ENCODE measurements at regions not wholly inside any gene's neighbourhood (a gene's known extent, or its start where the extent isn't known, plus 50 kb on each side); places are given as distances from the start of the nearest gene placed in this dataset.

- Histone ChIP-seq H4K20me1 (ENCODE audit: control insufficient read depth, insufficient read depth, low read depth, low read length) (no peaks in the 10 kb centered on the region), H3K36me3 (ENCODE audit: control insufficient read depth, low read length) (no peaks in the 10 kb centered on the region), H3K27me3 (ENCODE audit: control insufficient read depth, low read length) (no peaks in the 10 kb centered on the region), H3K27ac (ENCODE audit: low read depth, low read length) (no peak overlapping the region), H3K9me3 (ENCODE audit: control insufficient read depth, insufficient read depth, low read length) (no peaks in the 10 kb centered on the region), H3K4me3 (ENCODE audit: low read length) (no peak overlapping the region), H3K4me2 (ENCODE audit: low read length) (no peak overlapping the region), H3K79me2 (ENCODE audit: control insufficient read depth, low read length) (no peaks in the 10 kb centered on the region), H3F3A (ENCODE audit: control insufficient read depth, insufficient read depth) (no peaks in the 10 kb centered on the region), H3K9me2 (replicated peaks; ENCODE audit: control insufficient read depth, low read length) (no peaks in the 10 kb centered on the region), H3K4me1 (ENCODE audit: control insufficient read depth, low read length) (no peaks in the 10 kb centered on the region)
- no peak for TF ChIP-seq EZH2phosphoT487 (IDR thresholded peaks at IDR 0.05; ENCODE audit: borderline replicate concordance, low read length)
- no peak for TF ChIP-seq CTCF (IDR thresholded peaks at IDR 0.05; ENCODE audit: low read depth, low read length, poor library complexity, severe bottlenecking)
These were observed 133.9 kb downstream of the SLITRK6 start for GRCh38 chr13:85665286-85665685.

GRCh38 chr13:85663856-85664255 is 135.4 kb downstream of the SLITRK6 start:
- no peaks in the 10 kb centered on the region for H3K79me2 ChIP-seq (ENCODE audit: control insufficient read depth, low read length)
- H3K27me3 ChIP-seq (ENCODE audit: control insufficient read depth, low read length), result no peaks in the 10 kb centered on the region
- H4K20me1 ChIP-seq (ENCODE audit: control insufficient read depth, insufficient read depth, low read depth, low read length), result no peaks in the 10 kb centered on the region
- H3F3A ChIP-seq (ENCODE audit: control insufficient read depth, insufficient read depth), result no peaks in the 10 kb centered on the region
- H3K4me3 ChIP-seq (ENCODE audit: low read length), result no peak overlapping the region
- TF ChIP-seq EZH2phosphoT487 (IDR thresholded peaks at IDR 0.05; ENCODE audit: borderline replicate concordance, low read length) (no peak), CTCF (IDR thresholded peaks at IDR 0.05; ENCODE audit: low read depth, low read length, poor library complexity, severe bottlenecking) (no peak)
- no peaks in the 10 kb centered on the region for H3K9me2 ChIP-seq (replicated peaks; ENCODE audit: control insufficient read depth, low read length)
- no peaks in the 10 kb centered on the region for H3K4me1 ChIP-seq (ENCODE audit: control insufficient read depth, low read length)
- H3K9me3 ChIP-seq (ENCODE audit: control insufficient read depth, insufficient read depth, low read length), result no peaks in the 10 kb centered on the region
- H3K36me3 ChIP-seq (ENCODE audit: control insufficient read depth, low read length), result no peaks in the 10 kb centered on the region
- no peak overlapping the region for H3K4me2 ChIP-seq (ENCODE audit: low read length)
- no peak overlapping the region for H3K27ac ChIP-seq (ENCODE audit: low read depth, low read length)

- no peaks in the 10 kb centered on the region for H3K27me3 ChIP-seq (ENCODE audit: control insufficient read depth, low read length)
- H3K36me3 ChIP-seq (ENCODE audit: control insufficient read depth, low read length), result no peaks in the 10 kb centered on the region
- H3K4me3 ChIP-seq (ENCODE audit: low read length), result no peak overlapping the region
- H3K9me2 ChIP-seq (replicated peaks; ENCODE audit: control insufficient read depth, low read length), result no peaks in the 10 kb centered on the region
- no peaks in the 10 kb centered on the region for H3K9me3 ChIP-seq (ENCODE audit: control insufficient read depth, insufficient read depth, low read length)
- H4K20me1 ChIP-seq (ENCODE audit: control insufficient read depth, insufficient read depth, low read depth, low read length), result no peaks in the 10 kb centered on the region
- no peak for TF ChIP-seq CTCF (IDR thresholded peaks at IDR 0.05; ENCODE audit: low read depth, low read length, poor library complexity, severe bottlenecking)
- no peak for TF ChIP-seq EZH2phosphoT487 (IDR thresholded peaks at IDR 0.05; ENCODE audit: borderline replicate concordance, low read length)
- H3K79me2 ChIP-seq (ENCODE audit: control insufficient read depth, low read length), result no peaks in the 10 kb centered on the region
- no peaks in the 10 kb centered on the region for H3K4me1 ChIP-seq (ENCODE audit: control insufficient read depth, low read length)
- H3K27ac ChIP-seq (ENCODE audit: low read depth, low read length), result no peak overlapping the region
- H3F3A ChIP-seq (ENCODE audit: control insufficient read depth, insufficient read depth), result no peaks in the 10 kb centered on the region
- no peak overlapping the region for H3K4me2 ChIP-seq (ENCODE audit: low read length)
These were observed 137.0 kb downstream of the SLITRK6 start for GRCh38 chr13:85662186-85662585.

GRCh38 chr13:85661675-85662074 is 137.5 kb downstream of the SLITRK6 start:
- no peak for TF ChIP-seq EZH2phosphoT487 (IDR thresholded peaks at IDR 0.05; ENCODE audit: borderline replicate concordance, low read length)
- TF ChIP-seq CTCF (IDR thresholded peaks at IDR 0.05; ENCODE audit: low read depth, low read length, poor library complexity, severe bottlenecking), result no peak

More at GRCh38 chr13:85661675-85662074, 137.5 kb downstream of the SLITRK6 start:
- H3K9me3 ChIP-seq (ENCODE audit: control insufficient read depth, insufficient read depth, low read length), result no peaks in the 10 kb centered on the region
- no peaks in the 10 kb centered on the region for H3K79me2 ChIP-seq (ENCODE audit: control insufficient read depth, low read length)
- H3K4me1 ChIP-seq (ENCODE audit: control insufficient read depth, low read length), result no peaks in the 10 kb centered on the region
- no peaks in the 10 kb centered on the region for H3K36me3 ChIP-seq (ENCODE audit: control insufficient read depth, low read length)
- no peaks in the 10 kb centered on the region for H3F3A ChIP-seq (ENCODE audit: control insufficient read depth, insufficient read depth)
- no peaks in the 10 kb centered on the region for H3K27me3 ChIP-seq (ENCODE audit: control insufficient read depth, low read length)
- no peaks in the 10 kb centered on the region for H4K20me1 ChIP-seq (ENCODE audit: control insufficient read depth, insufficient read depth, low read depth, low read length)
- H3K27ac ChIP-seq (ENCODE audit: low read depth, low read length), result no peak overlapping the region
- no peak overlapping the region for H3K4me3 ChIP-seq (ENCODE audit: low read length)
- no peak overlapping the region for H3K4me2 ChIP-seq (ENCODE audit: low read length)
- no peaks in the 10 kb centered on the region for H3K9me2 ChIP-seq (replicated peaks; ENCODE audit: control insufficient read depth, low read length)

Data from DOHH2 (cell line).